ENCODE measurements at regions not wholly inside any gene's neighbourhood (a gene's known extent, or its start where the extent isn't known, plus 50 kb on each side); places are given as distances from the start of the nearest gene placed in this dataset.

GRCh38 chr13:90107661-90108060 is 1239.8 kb upstream of the MIR17HG start:
- DNase-seq = no peak

- DNase-seq = no peak
Observed at GRCh38 chr13:90108547-90108946, 1238.9 kb upstream of the MIR17HG start.

GRCh38 chr13:90116121-90116520 is 1231.4 kb upstream of the MIR17HG start:
- DNase-seq = no peak

- DNase-seq = no peak
Observed at GRCh38 chr13:90118467-90119071, 1228.9 kb upstream of the MIR17HG start.

- no peak for DNase-seq
Observed at GRCh38 chr13:90120026-90120425, 1227.5 kb upstream of the MIR17HG start.

GRCh38 chr13:90121784-90122183 is 1225.7 kb upstream of the MIR17HG start:
- no peak for DNase-seq

- no peak for DNase-seq
Observed at GRCh38 chr13:90122531-90122930, 1225.0 kb upstream of the MIR17HG start.

- no peak for DNase-seq
Observed at GRCh38 chr13:90135558-90135957, 1211.9 kb upstream of the MIR17HG start.

- DNase-seq = no peak
Observed at GRCh38 chr13:90142251-90142650, 1205.2 kb upstream of the MIR17HG start.

GRCh38 chr13:90154311-90154960 is 1193.1 kb upstream of the MIR17HG start:
- DNase-seq = no peak

GRCh38 chr13:90156390-90156789 is 1191.1 kb upstream of the MIR17HG start:
- DNase-seq = no peak

- DNase-seq = no peak
Observed at GRCh38 chr13:90168953-90169352, 1178.5 kb upstream of the MIR17HG start.

- no peak for DNase-seq
Observed at GRCh38 chr13:90170208-90170607, 1177.3 kb upstream of the MIR17HG start.

GRCh38 chr13:90171649-90172048 is 1175.8 kb upstream of the MIR17HG start:
- DNase-seq = peak; percentile 16

GRCh38 chr13:90177512-90177911 is 1170.0 kb upstream of the MIR17HG start:
- no peak for DNase-seq

GRCh38 chr13:90184355-90184754 is 1163.1 kb upstream of the MIR17HG start:
- no peak for DNase-seq

GRCh38 chr13:90185734-90186133 is 1161.8 kb upstream of the MIR17HG start:
- DNase-seq = no peak

GRCh38 chr13:90187478-90188350 is 1159.8 kb upstream of the MIR17HG start:
- no peak for DNase-seq

GRCh38 chr13:90188351-90188636 is 1159.2 kb upstream of the MIR17HG start:
- no peak for DNase-seq

- no peak for DNase-seq
Observed at GRCh38 chr13:90197722-90198121, 1149.8 kb upstream of the MIR17HG start.

- DNase-seq = no peak
Observed at GRCh38 chr13:90201202-90201601, 1146.3 kb upstream of the MIR17HG start.

GRCh38 chr13:90201676-90202460 is 1145.6 kb upstream of the MIR17HG start:
- DNase-seq = no peak

GRCh38 chr13:90205081-90205480 is 1142.4 kb upstream of the MIR17HG start:
- no peak for DNase-seq

Data from MV-4-11 (cell line).